HepG2 (cell line): ENCODE measurements at regions not wholly inside any gene's neighbourhood (a gene's known extent, or its start where the extent isn't known, plus 50 kb on each side); places are given as distances from the start of the nearest gene placed in this dataset.

Source experiments
- ATAC-seq: fragments of 200-7000 bp; cut with Tn5 transposase; 3 replicates; pipeline ENCODE4 v1.9.1; 2020; ENCODE audit warnings: mild to moderate bottlenecking, moderate library complexity
- BruUV-seq: library from RNA; stranded (reverse); fragments of 400-500 nt; replicated peaks from 2 replicates; lab custom pipeline; 2021; lab: Mats Ljungman, UMichigan
- CTCF ChIA-PET: fragments of 300-600 bp; formaldehyde crosslinking; extraction: SDS; loops from one replicate; lab custom pipeline; 2021; ENCODE audit warnings: low total read pairs, inconsistent platforms, low intra/inter-chr PET ratio; lab: Yijun Ruan, JAX
- POLR2A ChIA-PET: fragments of 350-600 bp; sonication (Branson Sonifier 250); formaldehyde crosslinking; loops from one replicate; lab custom pipeline; 2020; ENCODE audit warnings: antibody characterized with exemption, inconsistent platforms; lab: Yijun Ruan, JAX
- DNase-seq: peaks from one replicate; pipeline ENCODE4 v3.0.0-alpha.2; 2015; ENCODE audit warnings: low spot score
- FAIRE-seq: peaks from 3 replicates; lab custom pipeline; 2011; peaks lifted over from hg19 to GRCh38; lab: Jason Lieb, UNC
- H2AFZ ChIP-seq: one replicate; pipeline ENCODE4 v1.6.1; 2011; ENCODE audit warnings: low read length, inconsistent platforms
- H3K27ac ChIP-seq: fragments of 300-600 bp; 3 replicates; pipeline ENCODE4 v1.8.0; 2011; ENCODE audit warnings: mixed run types, mild to moderate bottlenecking, mixed read lengths, low read length, inconsistent platforms; ENCODE audit not compliant: insufficient read depth; ENCODE audit errors: extremely low read length
- H3K27me3 ChIP-seq, 2 experiments: fragments of 200-600 bp in 1 of 2; 2 replicates in 1 of 2; 3 replicates in 1 of 2; pipeline versions ENCODE4 v1.6.0 to v1.8.0; 2011; ENCODE audit warnings: low read length in 2 of 2, mild to moderate bottlenecking in 2 of 2, moderate library complexity in 2 of 2, inconsistent platforms in 1 of 2; ENCODE audit not compliant: insufficient read depth in 2 of 2, control insufficient read depth in 1 of 2
- H3K36me3 ChIP-seq, 2 experiments: fragments of 200-600 bp in 1 of 2; replicated peaks in 1 of 2; 2 replicates in 1 of 2; 3 replicates in 1 of 2; pipeline versions ENCODE4 v1.5.1 to v1.8.0; 2011; ENCODE audit warnings: low read length in 2 of 2, inconsistent platforms in 1 of 2; ENCODE audit not compliant: insufficient read depth in 2 of 2, control insufficient read depth in 1 of 2
- H3K4me1 ChIP-seq: 2 replicates; pipeline ENCODE4 v1.5.1; 2012; ENCODE audit warnings: low read length, inconsistent platforms; ENCODE audit not compliant: insufficient read depth
- H3K4me2 ChIP-seq: 2 replicates; pipeline ENCODE4 v1.6.0; 2011; ENCODE audit warnings: low read depth, low read length, inconsistent platforms
- H3K4me3 ChIP-seq, 3 experiments: fragments of 200-600 bp in 1 of 3; sonication (generic), shearing (Covaris generic) in 1 of 3; replicated peaks in 1 of 3; 2 replicates each; pipeline ENCODE4 v1.5.1; 2011 to 2016; ENCODE audit warnings: low read length in 3 of 3, inconsistent platforms in 2 of 3, low read depth in 2 of 3, mild to moderate bottlenecking in 2 of 3, control low read depth in 1 of 3, mixed read lengths in 1 of 3; ENCODE audit not compliant: insufficient read depth in 1 of 3
- H3K79me2 ChIP-seq: one replicate; pipeline ENCODE4 v1.6.1; 2011; ENCODE audit warnings: low read length, inconsistent platforms; ENCODE audit not compliant: insufficient read depth
- H3K9ac ChIP-seq: 2 replicates; pipeline ENCODE4 v1.6.0; 2011; ENCODE audit warnings: mild to moderate bottlenecking, low read depth, low read length, inconsistent platforms; ENCODE audit not compliant: insufficient read depth
- H3K9me3 ChIP-seq: 2 replicates; pipeline ENCODE4 v1.5.1; 2012; ENCODE audit warnings: mild to moderate bottlenecking, low read length
- H4K20me1 ChIP-seq: 2 replicates; pipeline ENCODE4 v1.6.0; 2011; ENCODE audit warnings: inconsistent platforms, mild to moderate bottlenecking, low read length, moderate library complexity; ENCODE audit not compliant: insufficient read depth
- HNRNPH1 ChIP-seq: fragments of 200-400 bp; formaldehyde crosslinking; optimal IDR thresholded peaks from 2 replicates; pipeline ENCODE3; 2017; ENCODE audit warnings: mild to moderate bottlenecking, low read depth, low read length
- MEF2D ChIP-seq: sonication (generic); formaldehyde crosslinking; IDR thresholded peaks from 2 replicates; pipeline ENCODE4 v1.5.1; 2020; ENCODE audit warnings: mild to moderate bottlenecking, missing genetic modification reagents
- NRL ChIP-seq: sonication (generic); formaldehyde crosslinking; IDR thresholded peaks from 2 replicates; pipeline ENCODE4 v1.5.0; 2020; ENCODE audit warnings: missing genetic modification reagents, mild to moderate bottlenecking, moderate library complexity, borderline replicate concordance
- REPIN1 ChIP-seq: sonication (generic); formaldehyde crosslinking; IDR thresholded peaks from 2 replicates; pipeline ENCODE4 v1.8.0; 2022; ENCODE audit warnings: missing genetic modification reagents, low read depth, mild to moderate bottlenecking, borderline replicate concordance
- WIZ ChIP-seq: sonication (generic); formaldehyde crosslinking; IDR thresholded peaks from 2 replicates; pipeline ENCODE4 v1.5.1; 2020; ENCODE audit warnings: mild to moderate bottlenecking, missing genetic modification reagents
- ZNF333 ChIP-seq: sonication (generic); formaldehyde crosslinking; IDR thresholded peaks from 2 replicates; pipeline ENCODE4 v1.4.0; 2020; ENCODE audit warnings: mild to moderate bottlenecking, missing genetic modification reagents, borderline replicate concordance
- ZNF335 ChIP-seq: sonication (generic); formaldehyde crosslinking; IDR thresholded peaks from 2 replicates; pipeline ENCODE4 v1.4.0; 2020; ENCODE audit warnings: missing genetic modification reagents
- ZNF547 ChIP-seq: sonication (generic); formaldehyde crosslinking; IDR thresholded peaks from 2 replicates; pipeline ENCODE4 v1.5.1; 2020; ENCODE audit warnings: mild to moderate bottlenecking, missing genetic modification reagents
- ZNF800 ChIP-seq: sonication (generic); formaldehyde crosslinking; IDR thresholded peaks from 2 replicates; pipeline ENCODE4 v1.4.0; 2020; ENCODE audit warnings: missing genetic modification reagents
- WGBS: methylation state at CpG from one replicate; pipeline ENCODE4 v1.1.6; 2017; ENCODE audit warnings: low lambda C conversion rate; 5-methylcytosine and 5-hydroxymethylcytosine counted together
- in situ Hi-C: cut with HindIII; loops from 2 replicates; pipeline ENCODE4 v1.10.0; 2017; ENCODE audit warnings: low pct_unique_long_range_greater_than_20kb; ENCODE audit not compliant: extremely low pct_ligation_motif_present
- intact Hi-C: fragments of 100-400 bp; cut with micrococcal nuclease; formaldehyde crosslinking; loops from one replicate; pipeline ENCODE4 v1.10.0; 2022; ENCODE audit not compliant: unreplicated experiment

- TF ChIP-seq ZNF800 (CRISPR knock-in tag) = no peak
- TF ChIP-seq ZNF335 (CRISPR knock-in tag) = no peak
- TF ChIP-seq MEF2D (CRISPR knock-in tag) = no peak
- TF ChIP-seq HNRNPH1 = no peak
Observed at GRCh38 chr12:58728397-58728796, 191.9 kb downstream of the LRIG3 start (continued).

- FAIRE-seq = no peak
- POLR2A ChIA-PET = no interaction called here
- H3K9ac ChIP-seq = no peak overlapping the region
Observed at GRCh38 chr12:58731096-58731495, 189.2 kb downstream of the LRIG3 start.

GRCh38 chr12:58732894-58733293 is 187.4 kb downstream of the LRIG3 start:
- TF ChIP-seq WIZ (CRISPR knock-in tag) = no peak
- no peak for TF ChIP-seq ZNF547 (CRISPR knock-in tag)
- no peak for FAIRE-seq
- CTCF ChIA-PET = no interaction called here

More at GRCh38 chr12:58731096-58731495, 189.2 kb downstream of the LRIG3 start:
- intact Hi-C loops (no loop called here), in situ Hi-C loops (no loop called here)
- Histone ChIP-seq H3K9me3 (no peaks in the 10 kb centered on the region), H3K4me2 (no peak overlapping the region), H3K4me1 (no peaks in the 10 kb centered on the region), H4K20me1 (no peaks in the 10 kb centered on the region), H3K27ac (no peak overlapping the region), H2AFZ (no peak overlapping the region), H3K4me3 (no peak overlapping the region), H3K79me2 (no peaks in the 10 kb centered on the region), H3K27me3 (no peaks in the 10 kb centered on the region; a peak in 1 of 5 replicates), H3K36me3 (no peaks in the 10 kb centered on the region)
- ATAC-seq (no peak), DNase-seq (no peak)
- CTCF ChIA-PET = no interaction called here
- TF ChIP-seq ZNF333 = no peak
- TF ChIP-seq REPIN1 (CRISPR knock-in tag) = no peak
- TF ChIP-seq NRL (CRISPR knock-in tag) = no peak
- BruUV-seq = no TSS peak

More at GRCh38 chr12:58732894-58733293, 187.4 kb downstream of the LRIG3 start:
- no peak overlapping the region for H3K9ac ChIP-seq
- 14% methylated on average over 3 of the region's 3 CpGs for WGBS
- H2AFZ ChIP-seq = no peak overlapping the region
- H4K20me1 ChIP-seq = no peaks in the 10 kb centered on the region
- H3K27ac ChIP-seq = no peak overlapping the region
- H3K27me3 ChIP-seq = no peaks in the 10 kb centered on the region; a peak in 1 of 5 replicates
- BruUV-seq = no TSS peak
- no peaks in the 10 kb centered on the region for H3K79me2 ChIP-seq
- no peak overlapping the region for H3K4me3 ChIP-seq
- ATAC-seq (no peak), DNase-seq (no peak)
- POLR2A ChIA-PET = no interaction called here
- H3K4me2 ChIP-seq = no peak overlapping the region
- no peaks in the 10 kb centered on the region for H3K4me1 ChIP-seq
- in situ Hi-C loops (no loop called here), intact Hi-C loops (no loop called here)
- H3K9me3 ChIP-seq = no peaks in the 10 kb centered on the region
- H3K36me3 ChIP-seq = no peaks in the 10 kb centered on the region
